ENCODE measurements at regions not wholly inside any gene's neighbourhood (a gene's known extent, or its start where the extent isn't known, plus 50 kb on each side); places are given as distances from the start of the nearest gene placed in this dataset.

GRCh38 chr1:34524783-34525182 is 230.1 kb upstream of the GJB5 start:
- no peaks in the 10 kb centered on the region for H3K4me1 Mint-ChIP-seq (ENCODE audit: low read depth)
- no peak for DNase-seq (ENCODE audit: low spot score, unreplicated experiment)
- H3K27ac Mint-ChIP-seq: no peak overlapping the region
- no peaks in the 10 kb centered on the region for H3K9me3 Mint-ChIP-seq (ENCODE audit: low read depth)
- no peak overlapping the region for H3K4me3 Mint-ChIP-seq (ENCODE audit: low read depth)
- no peaks in the 10 kb centered on the region for H3K36me3 Mint-ChIP-seq (ENCODE audit: insufficient read depth)
- peaks cover 50% of the 10 kb centered on the region for H3K27me3 Mint-ChIP-seq
- TF ChIP-seq CTCF (IDR thresholded peaks at IDR 0.05; ENCODE audit: unreplicated experiment): no peak

- DNase-seq (ENCODE audit: low spot score, unreplicated experiment): no peak
- TF ChIP-seq CTCF (IDR thresholded peaks at IDR 0.05; ENCODE audit: unreplicated experiment): no peak
- Mint-ChIP-seq H3K4me1 (ENCODE audit: low read depth) (peaks cover 4% of the 10 kb centered on the region), H3K4me3 (ENCODE audit: low read depth) (no peak overlapping the region), H3K36me3 (ENCODE audit: insufficient read depth) (no peaks in the 10 kb centered on the region), H3K27ac (no peak overlapping the region), H3K27me3 (peaks cover 36% of the 10 kb centered on the region), H3K9me3 (ENCODE audit: low read depth) (no peaks in the 10 kb centered on the region)
These were observed 224.7 kb upstream of the GJB5 start for GRCh38 chr1:34529935-34530859.

GRCh38 chr1:34532113-34532512 is 222.7 kb upstream of the GJB5 start:
- no peak for DNase-seq (ENCODE audit: low spot score, unreplicated experiment)
- Mint-ChIP-seq H3K9me3 (ENCODE audit: low read depth) (no peaks in the 10 kb centered on the region), H3K4me1 (ENCODE audit: low read depth) (peaks cover 4% of the 10 kb centered on the region), H3K27me3 (peaks cover 35% of the 10 kb centered on the region), H3K27ac (no peak overlapping the region), H3K36me3 (ENCODE audit: insufficient read depth) (no peaks in the 10 kb centered on the region), H3K4me3 (ENCODE audit: low read depth) (no peak overlapping the region)
- TF ChIP-seq CTCF (IDR thresholded peaks at IDR 0.05; ENCODE audit: unreplicated experiment): no peak

GRCh38 chr1:34538481-34538880 is 216.4 kb upstream of the GJB5 start:
- no peaks in the 10 kb centered on the region for H3K36me3 Mint-ChIP-seq (ENCODE audit: insufficient read depth)
- no peaks in the 10 kb centered on the region for H3K4me1 Mint-ChIP-seq (ENCODE audit: low read depth)
- TF ChIP-seq CTCF (IDR thresholded peaks at IDR 0.05; ENCODE audit: unreplicated experiment): no peak
- no peak overlapping the region for H3K4me3 Mint-ChIP-seq (ENCODE audit: low read depth)
- DNase-seq (ENCODE audit: low spot score, unreplicated experiment): no peak
- no peak overlapping the region for H3K27ac Mint-ChIP-seq
- peaks cover 2% of the 10 kb centered on the region for H3K9me3 Mint-ChIP-seq (ENCODE audit: low read depth)
- peaks cover 48% of the 10 kb centered on the region for H3K27me3 Mint-ChIP-seq

- peak; percentile 61 for TF ChIP-seq CTCF (IDR thresholded peaks at IDR 0.05; ENCODE audit: unreplicated experiment)
- peaks cover 62% of the 10 kb centered on the region for H3K27me3 Mint-ChIP-seq
- H3K4me3 Mint-ChIP-seq (ENCODE audit: low read depth): no peak overlapping the region
- DNase-seq (ENCODE audit: low spot score, unreplicated experiment): no peak
- H3K36me3 Mint-ChIP-seq (ENCODE audit: insufficient read depth): no peaks in the 10 kb centered on the region
- H3K27ac Mint-ChIP-seq: no peak overlapping the region
- peaks cover 8% of the 10 kb centered on the region for H3K9me3 Mint-ChIP-seq (ENCODE audit: low read depth)
- H3K4me1 Mint-ChIP-seq (ENCODE audit: low read depth): no peaks in the 10 kb centered on the region
These were observed 207.7 kb upstream of the GJB5 start for GRCh38 chr1:34547046-34547674.
